HG02763 (cell line): ENCODE measurements at regions not wholly inside any gene's neighbourhood (a gene's known extent, or its start where the extent isn't known, plus 50 kb on each side); places are given as distances from the start of the nearest gene placed in this dataset.

ENCODE experiments used
- ATAC-seq: cut with Tn5 transposase; IDR thresholded peaks from one replicate; pipeline ENCODE4 v1.9.1; 2021; ENCODE audit warnings: mild to moderate bottlenecking, moderate library complexity; ENCODE audit not compliant: unreplicated experiment

DNA sequence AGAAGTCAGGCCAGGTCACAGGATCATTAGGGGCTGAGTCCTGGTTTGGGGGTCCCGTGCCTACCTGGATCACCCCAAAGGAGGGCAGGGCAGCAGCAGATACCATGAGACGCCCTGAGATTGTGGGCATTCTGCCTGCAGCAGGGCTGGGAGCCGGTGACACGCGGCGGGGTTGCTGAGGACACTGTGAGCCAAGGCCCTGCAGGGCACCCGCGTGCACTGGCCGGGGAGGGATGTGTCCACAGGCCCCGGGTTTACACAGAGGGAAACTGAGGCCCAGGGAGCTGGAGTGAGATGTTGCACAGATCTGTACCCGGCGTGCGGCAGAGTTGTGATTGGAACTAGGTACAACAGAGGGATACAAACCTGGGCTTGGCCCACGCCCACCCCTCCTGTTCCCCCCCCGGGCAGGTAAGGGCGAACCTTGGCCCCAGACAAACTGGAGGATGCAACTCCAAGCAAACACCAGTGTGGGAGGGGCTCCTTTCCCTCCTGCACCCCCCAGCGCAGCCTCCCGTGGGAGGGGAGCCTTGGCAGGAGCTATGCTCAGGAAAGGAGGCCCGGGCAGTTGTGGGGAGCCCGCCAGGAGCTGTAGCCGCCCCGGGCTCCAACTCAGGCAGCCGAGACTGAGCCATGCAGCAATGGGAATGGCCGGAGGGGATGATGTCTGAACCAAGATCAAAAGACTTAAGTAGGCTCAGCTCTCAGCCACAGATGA, 91.3 kb downstream of the ENGASE start:
- ATAC-seq, result no peak

DNA sequence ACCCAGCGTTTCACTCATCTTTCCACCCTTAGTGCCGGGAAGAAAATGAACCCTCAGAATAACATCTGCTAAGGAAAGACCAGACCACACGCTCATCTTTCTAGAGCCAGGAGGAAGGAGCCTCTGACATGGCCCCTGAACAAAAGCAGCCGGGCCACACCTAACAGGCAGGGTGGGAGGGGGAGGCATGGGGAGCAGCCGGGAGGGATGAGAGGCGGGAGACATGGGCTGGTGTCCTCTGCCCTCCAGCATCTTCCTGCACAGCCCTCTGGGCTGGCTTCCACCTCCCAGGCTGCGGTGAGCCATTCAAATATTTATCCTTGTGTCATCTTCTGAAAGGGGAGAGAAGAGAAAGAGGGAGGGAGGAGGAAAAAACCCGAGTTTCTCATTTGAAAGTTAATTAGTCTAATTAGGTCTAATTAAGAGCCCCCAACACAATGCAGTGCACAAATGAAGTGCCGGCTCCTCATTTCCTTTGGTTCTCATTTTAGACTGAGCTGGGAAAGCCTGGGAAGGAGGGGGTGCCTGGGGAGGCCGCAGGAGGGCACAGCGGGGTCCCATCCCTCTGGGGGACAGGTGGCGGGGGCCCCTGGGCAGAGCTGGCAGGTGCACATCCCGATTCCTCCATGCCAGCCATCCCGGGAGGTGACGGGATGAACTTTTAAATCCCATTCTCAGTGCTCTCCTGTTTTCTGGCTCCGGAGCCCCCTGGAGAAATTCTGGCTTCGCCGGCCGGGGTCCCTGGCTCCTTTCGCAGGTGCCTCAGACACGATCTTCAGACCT, 90.5 kb downstream of the ENGASE start:
- no peak for ATAC-seq

DNA sequence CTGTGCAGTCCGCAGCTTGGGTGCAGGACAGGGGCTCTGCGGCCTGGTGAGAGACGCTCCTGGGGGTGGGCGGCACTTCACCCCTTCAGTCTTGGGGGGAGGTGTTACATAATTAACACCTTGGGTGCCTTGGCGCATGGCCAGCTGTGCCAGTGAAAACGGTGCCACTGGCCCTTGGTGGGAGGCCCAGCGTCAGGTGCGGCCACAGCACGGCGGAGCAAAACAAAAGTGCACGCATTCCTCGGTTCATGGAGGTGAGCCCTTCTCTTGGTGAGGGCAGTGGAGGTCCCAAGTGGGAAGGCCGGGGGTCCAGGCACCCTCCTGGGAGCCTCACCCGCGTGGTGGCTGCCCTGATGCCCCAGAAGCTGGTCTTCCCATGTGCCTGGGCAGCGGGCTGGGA, 89.8 kb downstream of the ENGASE start:
- ATAC-seq, result no peak

DNA sequence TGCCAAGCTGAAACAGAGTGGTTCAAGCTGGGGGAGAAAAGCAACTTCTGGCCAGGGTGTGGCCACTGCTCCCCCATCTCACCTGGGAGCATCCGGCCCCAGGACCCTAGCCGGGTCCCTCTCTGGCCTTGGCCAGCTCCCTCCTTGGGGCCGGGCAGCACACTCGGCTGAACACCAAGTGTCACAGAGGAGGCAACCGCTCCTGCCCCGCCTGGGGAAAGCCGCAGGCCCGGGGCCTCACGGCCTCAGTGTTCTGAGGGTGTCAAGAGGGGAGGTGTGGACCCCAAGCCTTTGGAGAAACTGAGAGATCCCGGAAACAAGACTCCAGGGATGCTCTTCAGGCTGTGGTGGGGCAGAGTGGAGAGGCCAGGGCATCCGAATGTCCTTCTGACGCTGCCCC, 88.4 kb downstream of the ENGASE start:
- ATAC-seq, result no peak

DNA sequence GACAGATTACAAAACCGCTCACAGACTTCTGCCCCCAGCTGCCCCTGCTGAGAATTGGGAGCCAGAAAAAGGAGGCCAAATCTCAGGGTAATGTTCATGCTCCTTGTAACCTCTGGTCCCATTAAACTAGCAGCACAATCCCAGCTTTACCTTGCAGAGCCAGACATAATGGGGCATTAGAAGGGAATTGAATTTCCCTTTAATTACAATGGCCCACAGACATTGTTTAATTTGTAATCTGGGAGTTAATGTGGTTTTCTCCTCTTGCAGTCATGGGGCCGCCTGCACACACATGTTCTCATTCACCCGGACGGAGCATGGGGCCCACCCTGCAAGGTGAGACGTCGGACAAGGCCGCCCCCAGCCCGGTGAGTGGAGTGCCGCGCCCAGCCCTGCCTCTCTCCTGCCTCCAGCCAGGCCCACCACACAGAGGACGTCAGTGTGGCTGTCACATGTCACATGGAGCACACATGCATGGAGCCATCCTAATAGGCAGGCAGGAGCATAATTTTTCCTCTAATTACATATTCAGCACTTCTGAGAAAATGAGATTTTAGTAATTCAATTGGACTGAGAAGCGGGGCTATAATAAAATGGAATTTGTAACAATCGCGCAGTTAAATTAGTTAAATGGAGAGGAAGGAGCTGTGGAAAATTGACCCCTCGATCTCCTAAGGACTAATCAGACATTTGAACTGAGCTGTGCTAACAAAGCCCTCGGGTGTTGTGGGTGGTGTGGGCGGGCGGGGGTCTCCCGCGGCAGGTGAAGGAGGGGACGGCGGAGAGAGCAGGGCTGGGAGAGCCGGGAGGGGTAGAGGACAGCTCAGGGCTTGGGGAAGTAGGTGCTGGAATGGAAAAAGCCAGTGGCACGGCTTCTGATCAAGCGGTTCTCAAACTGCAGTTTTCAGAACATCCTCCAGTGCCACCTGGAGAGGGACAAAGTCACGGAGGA, 87.7 kb downstream of the ENGASE start:
- no peak for ATAC-seq

DNA sequence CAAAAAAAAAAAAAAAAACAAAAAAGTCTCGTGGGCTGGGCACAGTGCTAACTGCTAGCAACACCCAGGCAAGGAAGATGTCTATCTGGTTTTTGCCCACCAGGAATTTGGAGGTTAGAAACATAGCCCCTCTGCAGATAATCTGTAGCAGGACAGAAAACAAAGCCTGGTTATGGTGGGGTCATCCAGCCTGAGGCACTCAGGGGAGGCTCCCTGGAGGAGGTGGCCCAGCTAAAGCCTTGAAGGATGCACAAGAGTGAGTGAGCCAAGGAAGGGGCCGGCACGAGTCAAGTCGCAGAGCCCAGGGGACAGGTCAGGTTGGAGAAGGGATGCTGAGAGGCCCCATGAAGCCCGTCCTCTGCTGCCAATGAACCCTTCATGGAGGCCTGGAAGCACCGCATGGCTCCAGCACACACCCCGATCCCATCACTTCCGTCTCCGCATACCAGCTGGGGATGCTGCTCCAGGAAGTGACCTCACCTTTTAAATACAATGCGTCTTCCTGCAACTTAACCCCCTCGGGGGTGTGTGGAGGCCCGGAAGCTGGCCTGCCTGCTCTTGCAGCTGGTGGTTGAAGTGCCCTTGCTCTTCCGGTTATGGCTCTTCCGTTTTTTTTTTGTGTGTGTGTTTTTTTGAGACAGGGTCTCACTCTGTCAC, 86.5 kb downstream of the ENGASE start:
- ATAC-seq, result no peak

DNA sequence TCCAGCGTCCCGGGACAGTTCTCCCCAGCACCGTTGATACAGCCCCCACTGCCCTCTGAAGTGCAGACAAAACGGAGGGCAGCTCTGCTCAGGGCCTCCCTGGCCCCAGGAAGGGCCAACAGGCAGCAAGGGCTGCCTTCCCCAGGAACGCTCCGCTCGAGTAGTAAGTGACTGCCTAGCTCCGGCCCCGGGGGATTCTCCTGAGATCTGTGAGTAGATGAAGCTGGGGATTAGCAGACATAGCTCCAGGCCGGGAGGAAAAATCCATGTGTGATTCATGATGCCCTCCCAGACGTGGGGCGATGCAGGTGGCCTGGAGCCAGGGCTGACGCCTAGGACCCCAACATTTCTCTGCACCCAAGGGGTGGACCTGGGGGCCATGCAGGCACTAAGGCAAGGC, 85.3 kb downstream of the ENGASE start:
- ATAC-seq, result no peak

DNA sequence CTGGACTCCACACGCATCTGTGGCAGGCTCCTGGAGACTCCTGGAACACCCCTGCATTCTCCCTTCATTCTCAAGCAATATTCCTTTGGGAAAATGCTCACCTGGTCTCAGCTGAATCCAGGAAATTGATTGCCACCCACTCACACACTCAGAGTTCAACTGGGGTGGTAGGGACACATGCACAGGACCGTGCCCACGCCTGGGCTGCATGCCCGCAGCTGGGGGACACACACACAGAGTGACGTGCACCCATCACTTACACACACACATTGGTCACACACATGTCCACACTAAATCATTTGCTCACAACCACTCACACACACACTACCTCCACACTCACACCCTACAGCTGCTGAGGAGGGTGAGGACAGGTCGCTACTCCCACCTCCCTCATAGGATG, 84.8 kb downstream of the ENGASE start:
- ATAC-seq, result no peak

DNA sequence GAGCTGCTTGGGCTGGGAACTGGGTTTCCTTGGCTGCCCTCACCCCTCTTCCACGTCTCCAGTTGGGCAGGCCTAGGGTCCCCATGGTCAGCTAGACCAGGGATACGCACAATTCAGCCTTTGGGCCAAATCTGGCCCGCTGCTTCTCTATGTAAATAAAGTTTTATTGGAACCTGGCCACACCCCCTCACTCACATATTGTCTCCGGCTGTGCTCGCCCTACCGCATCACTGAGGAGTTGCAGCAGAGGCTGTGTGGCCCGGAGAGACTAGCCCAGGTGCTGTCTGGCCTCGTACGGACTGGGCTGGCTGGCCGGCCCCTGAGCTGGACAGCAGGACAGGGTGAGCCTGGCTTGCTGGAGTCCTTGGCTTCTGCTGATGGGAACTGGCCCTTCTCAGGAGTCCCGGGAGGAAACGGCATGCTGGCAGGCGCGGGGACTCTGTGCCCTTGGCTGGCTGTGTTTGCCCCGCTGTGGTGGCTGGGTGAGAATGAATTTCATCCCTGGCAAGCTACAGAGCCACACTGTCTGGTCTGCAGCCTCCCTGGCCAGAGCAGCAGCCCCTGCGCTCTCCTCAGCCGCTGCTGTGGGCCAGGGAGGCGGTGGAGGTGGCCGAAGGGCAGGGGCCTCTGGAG, 82.0 kb downstream of the ENGASE start:
- ATAC-seq, result no peak

DNA sequence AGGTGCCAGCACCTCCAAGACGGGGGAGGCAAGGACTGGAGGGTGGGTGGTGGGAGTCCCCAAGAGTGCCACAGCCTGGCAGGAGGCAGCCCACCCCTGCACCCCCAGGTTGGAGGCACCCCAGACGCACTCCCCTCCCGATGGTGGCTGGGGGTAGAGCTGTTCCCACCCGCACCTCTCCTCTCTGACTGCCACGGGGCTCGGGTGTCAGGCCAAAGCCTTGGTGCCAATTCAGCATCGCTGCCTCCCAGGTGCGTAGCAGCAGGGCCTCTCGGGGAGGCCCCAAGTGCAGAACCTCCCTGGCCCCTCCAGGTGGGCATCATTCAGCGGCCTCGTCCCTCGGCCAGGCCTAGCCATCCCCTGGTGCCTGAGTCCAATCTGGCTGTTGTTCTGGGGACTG, 81.1 kb downstream of the ENGASE start:
- no peak for ATAC-seq

DNA sequence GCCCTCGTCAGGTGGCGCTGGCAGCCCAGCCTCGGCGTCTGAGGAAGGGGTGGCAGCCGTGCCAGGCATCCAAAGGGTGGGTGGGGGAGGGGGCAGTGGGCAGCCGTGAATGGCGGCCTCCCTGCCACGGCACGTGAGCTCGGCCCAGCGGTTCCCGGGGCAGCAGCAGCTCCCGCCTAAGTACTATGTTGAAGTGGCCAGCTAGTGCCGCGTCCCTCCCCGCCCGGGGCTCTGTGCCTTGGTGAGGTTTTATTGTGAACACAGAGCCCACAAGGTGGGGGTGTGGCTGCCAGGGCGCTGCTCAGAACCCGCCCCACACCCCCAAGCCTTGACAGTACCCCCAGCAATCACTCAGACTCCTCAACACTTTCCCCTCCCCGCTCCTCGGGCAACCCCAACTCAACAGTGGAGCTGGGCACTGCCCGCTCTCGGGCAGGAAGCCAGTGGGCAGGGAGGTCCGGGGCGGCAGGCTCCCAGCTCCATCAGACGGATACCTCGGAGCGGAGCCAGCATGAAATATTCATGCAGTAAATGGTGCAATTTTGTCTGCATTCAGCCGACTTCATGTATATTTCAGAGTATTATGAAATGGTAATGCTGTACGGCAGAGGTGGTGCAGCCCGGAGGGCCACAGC, 80.4 kb downstream of the ENGASE start:
- ATAC-seq, result no peak

DNA sequence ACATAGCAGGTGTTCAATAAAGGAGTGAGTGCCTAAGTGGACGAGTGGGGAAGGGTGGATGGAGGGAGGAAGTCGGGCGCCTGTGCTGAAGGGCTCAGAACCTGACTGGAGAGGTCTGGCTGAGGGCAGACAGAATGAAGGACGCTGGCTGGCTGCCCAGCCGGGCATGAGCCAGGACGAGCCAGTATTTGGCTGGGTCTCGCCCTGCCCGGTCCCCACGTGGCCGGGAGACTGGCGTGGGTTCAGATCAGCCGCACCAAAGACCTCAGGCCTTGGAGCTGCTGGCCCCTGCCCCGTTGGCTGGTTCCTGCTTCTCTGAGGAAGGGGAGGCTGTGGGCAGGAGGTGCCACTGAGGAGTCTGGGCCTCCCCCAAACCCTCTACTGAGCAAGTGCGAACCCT, 79.8 kb downstream of the ENGASE start:
- no peak for ATAC-seq

DNA sequence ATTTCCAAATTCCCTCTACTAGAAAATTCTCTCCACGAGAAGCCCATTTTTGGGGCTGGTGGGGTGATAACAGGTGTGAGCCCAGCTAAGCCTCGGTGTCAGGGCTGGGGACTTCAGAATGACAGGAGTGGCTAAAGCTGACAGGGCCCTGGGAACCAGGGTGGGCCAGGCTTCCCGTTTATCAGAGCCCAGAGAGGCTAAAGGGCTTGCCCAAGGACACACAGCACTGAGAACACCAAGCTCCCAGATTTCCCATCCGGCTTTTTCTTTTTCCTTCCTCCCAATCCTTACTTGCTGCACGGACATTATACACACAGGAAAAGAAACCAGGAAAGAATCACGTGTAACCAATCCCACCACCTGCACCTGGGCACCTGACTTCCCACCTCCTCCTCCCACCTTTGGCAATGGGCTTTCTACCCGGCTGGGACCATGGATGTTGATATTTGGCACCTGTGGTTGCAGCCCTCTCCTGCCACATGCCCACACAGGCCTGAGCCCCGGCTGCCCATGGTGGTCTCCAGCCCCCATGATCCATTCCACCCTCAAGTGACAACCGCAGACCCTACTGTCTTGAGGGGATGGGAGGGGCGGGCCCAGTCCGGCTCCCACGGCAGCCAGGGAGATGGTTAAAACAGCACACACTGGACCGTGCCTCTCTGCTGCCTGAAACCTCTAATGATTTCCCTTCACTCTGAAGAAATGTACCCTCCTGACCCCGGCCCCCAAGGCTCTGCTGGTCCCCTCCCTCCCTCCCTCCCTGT, 78.9 kb downstream of the ENGASE start:
- no peak for ATAC-seq

DNA sequence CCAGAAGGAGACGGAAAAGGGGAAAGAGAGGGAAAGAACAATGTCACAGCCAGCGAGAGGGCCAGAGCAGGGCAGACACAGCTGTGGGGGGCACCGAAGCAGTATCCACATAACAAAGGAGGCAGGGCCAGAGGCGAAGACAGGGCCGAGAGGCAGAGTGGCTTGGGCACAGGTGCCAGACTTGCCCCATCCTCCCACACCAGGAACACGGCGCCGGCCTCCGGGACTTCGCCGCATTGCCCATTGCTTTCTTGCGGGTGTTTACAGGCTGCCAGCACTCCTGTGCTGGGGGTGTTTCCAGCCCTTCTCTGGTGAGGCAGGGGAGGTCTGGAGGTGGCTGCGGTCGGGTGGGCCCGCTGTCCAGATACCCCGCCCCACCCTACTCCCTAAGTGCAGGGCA, 78.0 kb downstream of the ENGASE start:
- no peak for ATAC-seq

DNA sequence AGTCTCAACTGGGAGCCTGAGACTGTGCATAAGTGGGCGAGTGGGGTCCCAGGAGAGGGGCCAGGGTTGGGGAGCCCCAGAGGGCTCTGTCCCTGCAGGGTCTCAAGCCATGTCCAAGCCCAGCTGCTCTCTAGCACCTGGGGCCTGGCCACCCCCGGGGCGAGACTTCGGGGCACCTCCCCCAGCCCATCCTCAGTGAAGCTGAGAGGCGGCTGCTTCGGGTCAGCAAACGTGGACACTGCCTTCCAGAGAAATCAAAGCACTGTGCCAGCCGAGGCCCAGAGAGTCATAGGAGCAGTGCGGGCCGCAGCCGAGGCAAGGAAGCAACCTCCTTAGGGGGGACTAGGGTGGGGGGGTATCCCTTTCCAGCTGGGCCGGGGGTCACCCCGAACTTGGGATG, 77.5 kb downstream of the ENGASE start:
- no peak for ATAC-seq

DNA sequence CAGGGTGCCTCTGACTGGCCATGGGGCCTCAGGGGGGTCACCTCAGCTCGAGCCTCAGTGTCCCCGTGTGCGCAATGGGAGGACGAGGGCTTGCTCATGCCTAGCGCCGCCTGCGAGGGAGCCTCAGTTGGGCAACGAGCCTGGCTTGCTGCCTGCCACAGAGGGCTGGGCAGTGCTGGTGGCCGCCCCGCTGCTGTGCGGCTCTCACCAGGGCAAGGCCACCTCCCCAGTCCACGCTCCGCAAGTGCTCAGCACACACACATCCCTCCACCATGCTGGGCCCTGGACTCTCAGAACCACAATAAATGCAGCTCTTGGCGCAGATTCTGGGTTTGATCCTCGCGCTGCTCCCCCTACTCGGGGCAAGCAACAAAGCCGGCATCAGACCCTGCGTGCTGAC, 76.2 kb downstream of the ENGASE start:
- ATAC-seq, result no peak

DNA sequence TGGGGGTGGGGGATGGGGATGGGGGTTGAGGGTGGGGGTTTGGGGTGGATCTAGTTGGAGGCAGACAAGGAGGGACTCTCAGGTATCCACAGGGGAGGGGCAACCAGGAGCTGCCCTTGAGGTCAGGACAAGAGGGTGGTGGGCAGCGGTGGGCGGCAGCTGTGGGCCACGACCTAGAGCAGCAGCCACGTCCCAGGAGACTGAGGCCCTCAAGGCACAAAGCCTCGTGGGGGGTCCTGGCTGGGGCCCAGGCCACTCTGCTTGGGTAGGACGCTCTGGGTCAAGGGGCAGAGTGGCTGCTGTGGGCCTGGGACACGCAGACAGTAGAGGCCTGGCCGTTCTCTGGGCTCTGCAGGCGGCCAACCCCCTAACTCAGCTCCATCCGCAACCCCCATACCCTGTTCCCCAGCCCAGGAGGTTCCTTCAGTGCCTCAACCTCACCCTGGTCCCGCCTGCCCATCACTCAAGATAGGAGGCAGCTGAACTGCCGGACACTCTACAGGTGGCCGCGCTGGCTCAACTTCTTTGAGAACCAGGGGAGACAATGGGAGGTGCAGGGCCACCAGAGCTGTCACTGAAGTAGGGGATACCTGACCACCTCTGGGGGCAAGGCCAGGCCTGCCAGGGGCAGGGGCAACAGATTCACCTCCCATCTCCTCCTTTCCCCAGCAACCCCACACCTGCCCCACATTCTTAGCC, 75.6 kb downstream of the ENGASE start:
- no peak for ATAC-seq

DNA sequence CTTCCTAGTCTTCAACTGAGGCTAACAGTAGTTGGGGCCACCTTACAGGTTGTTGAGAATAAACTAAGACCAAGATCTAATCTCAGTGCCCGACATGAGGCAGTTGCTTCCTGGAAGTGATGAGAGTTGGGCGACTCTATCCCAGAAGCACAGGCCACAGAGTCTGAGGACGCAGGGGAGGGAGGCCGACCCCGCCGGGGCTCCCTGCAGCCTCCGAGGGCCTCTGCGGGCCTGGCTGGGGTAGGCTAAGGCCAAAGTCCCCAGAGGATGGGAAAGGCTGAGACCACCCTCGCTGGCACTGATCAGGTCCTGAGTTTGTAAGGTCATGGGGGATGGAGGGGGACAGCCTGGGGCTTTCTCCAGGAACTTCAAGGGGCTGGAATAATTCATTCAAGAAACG, 74.0 kb downstream of the ENGASE start:
- no peak for ATAC-seq
